ENCODE measurements at regions not wholly inside any gene's neighbourhood (a gene's known extent, or its start where the extent isn't known, plus 50 kb on each side); places are given as distances from the start of the nearest gene placed in this dataset.

- H3K27ac ChIP-seq, result no peak overlapping the region
- H3K9me3 ChIP-seq, result peaks cover 0 to 20% (median 12%) of the 10 kb centered on the region in 4 donors
- H3K36me3 ChIP-seq, result no peaks in the 10 kb centered on the region
- DNase-seq, result no peak
- no peaks in the 10 kb centered on the region for H3K4me1 ChIP-seq
- 72 to 82% (median 80%) methylated on average over 2 of the region's 2 CpGs for WGBS, 5 donors
- H3K4me3 ChIP-seq, result no peak overlapping the region
- intact Hi-C loops (cut with DNase I; ENCODE audit: low total_unique reads), result no loop called here
- no peaks in the 10 kb centered on the region for H3K27me3 ChIP-seq
- TF ChIP-seq POLR2AphosphoS5 (IDR thresholded peaks at IDR 0.05) (no peak), POLR2A (IDR thresholded peaks at IDR 0.05) (no peak), CTCF (IDR thresholded peaks at IDR 0.05) (no peak), EP300 (IDR thresholded peaks at IDR 0.05) (no peak)
Observed at GRCh38 chr12:100688451-100688864, 106.1 kb upstream of the ANO4 start.

GRCh38 chr12:100692502-100692901 is 102.1 kb upstream of the ANO4 start:
- 80 to 92% (median 86%) methylated on average over 1 of the region's 1 CpG for WGBS, 5 donors
- intact Hi-C loops (cut with DNase I; ENCODE audit: low total_unique reads), result no loop called here
- H3K9me3 ChIP-seq, result no peaks in the 10 kb centered on the region

GRCh38 chr12:100698518-100698917 is 96.1 kb upstream of the ANO4 start:
- Histone ChIP-seq H3K27ac (no peak overlapping the region), H3K27me3 (no peaks in the 10 kb centered on the region), H3K4me1 (no peaks in the 10 kb centered on the region), H3K4me3 (no peak overlapping the region), H3K9me3 (no peaks in the 10 kb centered on the region), H3K36me3 (no peaks in the 10 kb centered on the region)
- intact Hi-C loops (cut with DNase I; ENCODE audit: low total_unique reads), result no loop called here
- no peak for TF ChIP-seq CTCF (IDR thresholded peaks at IDR 0.05)
- TF ChIP-seq POLR2A (IDR thresholded peaks at IDR 0.05), result no peak
- TF ChIP-seq POLR2AphosphoS5 (IDR thresholded peaks at IDR 0.05), result no peak
- TF ChIP-seq EP300 (IDR thresholded peaks at IDR 0.05), result no peak
- 45 to 63% (median 51%) methylated on average over 2 of the region's 2 CpGs for WGBS, 5 donors
- DNase-seq, result no peak

More at GRCh38 chr12:100692502-100692901, 102.1 kb upstream of the ANO4 start:
- Histone ChIP-seq H3K27me3 (no peaks in the 10 kb centered on the region), H3K27ac (no peak overlapping the region), H3K4me3 (no peak overlapping the region), H3K36me3 (no peaks in the 10 kb centered on the region), H3K4me1 (no peaks in the 10 kb centered on the region)
- DNase-seq, result no peak
- no peak for TF ChIP-seq EP300 (IDR thresholded peaks at IDR 0.05)

- H3K4me3 ChIP-seq, result no peak overlapping the region
- H3K27ac ChIP-seq, result no peak overlapping the region
- H3K36me3 ChIP-seq, result no peaks in the 10 kb centered on the region
- TF ChIP-seq EP300 (IDR thresholded peaks at IDR 0.05), result no peak
- no peak for TF ChIP-seq CTCF (IDR thresholded peaks at IDR 0.05)
- no peak for TF ChIP-seq POLR2AphosphoS5 (IDR thresholded peaks at IDR 0.05)
- no peak for TF ChIP-seq POLR2A (IDR thresholded peaks at IDR 0.05)
- WGBS, 5 donors, result 65 to 80% (median 72%) methylated on average over 1 of the region's 1 CpG
- no peaks in the 10 kb centered on the region for H3K27me3 ChIP-seq
- no peaks in the 10 kb centered on the region for H3K9me3 ChIP-seq
- H3K4me1 ChIP-seq, result no peaks in the 10 kb centered on the region
- intact Hi-C loops (cut with DNase I; ENCODE audit: low total_unique reads), result no loop called here
- DNase-seq, result no peak
Observed at GRCh38 chr12:100699209-100699608, 95.4 kb upstream of the ANO4 start.

- Histone ChIP-seq H3K9me3 (no peaks in the 10 kb centered on the region), H3K27me3 (no peaks in the 10 kb centered on the region), H3K27ac (no peak overlapping the region), H3K36me3 (no peaks in the 10 kb centered on the region), H3K4me3 (no peak overlapping the region), H3K4me1 (no peaks in the 10 kb centered on the region)
- DNase-seq, result no peak
- TF ChIP-seq POLR2AphosphoS5 (IDR thresholded peaks at IDR 0.05) (no peak), POLR2A (IDR thresholded peaks at IDR 0.05) (no peak), EP300 (IDR thresholded peaks at IDR 0.05) (no peak), CTCF (IDR thresholded peaks at IDR 0.05) (no peak)
- intact Hi-C loops (cut with DNase I; ENCODE audit: low total_unique reads), result no loop called here
- 73 to 80% (median 74%) methylated on average over 2 of the region's 2 CpGs for WGBS, 5 donors
Observed at GRCh38 chr12:100703337-100703736, 91.2 kb upstream of the ANO4 start.
